H9 (cell line): ENCODE measurements at regions not wholly inside any gene's neighbourhood (a gene's known extent, or its start where the extent isn't known, plus 50 kb on each side); places are given as distances from the start of the nearest gene placed in this dataset.

ENCODE experiments used
- DNase-seq: peaks from one replicate; pipeline ENCODE4 v3.0.0-alpha.2; 2017
- H2AFZ ChIP-seq: one replicate; pipeline ENCODE4 v1.6.1; 2013; ENCODE audit warnings: mild to moderate bottlenecking, low read length, control low read depth, moderate library complexity
- H2AK5ac ChIP-seq: 2 replicates; pipeline ENCODE4 v1.6.1; 2013; ENCODE audit warnings: low read length, control low read depth, mixed read lengths; ENCODE audit not compliant: insufficient read length
- H2BK120ac ChIP-seq: one replicate; pipeline ENCODE4 v1.6.1; 2013; ENCODE audit warnings: low read depth, mild to moderate bottlenecking, low read length, control low read depth, inconsistent platforms; ENCODE audit not compliant: poor library complexity, severe bottlenecking
- H2BK12ac ChIP-seq: 2 replicates; pipeline ENCODE4 v1.6.1; 2013; ENCODE audit warnings: low read length, control low read depth, mixed read lengths, low read depth; ENCODE audit not compliant: insufficient read length
- H2BK15ac ChIP-seq: 2 replicates; pipeline ENCODE4 v1.6.1; 2013; ENCODE audit warnings: low read depth, low read length, control low read depth
- H2BK20ac ChIP-seq: one replicate; pipeline ENCODE4 v1.6.1; 2013; ENCODE audit warnings: low read depth, mild to moderate bottlenecking, low read length, control low read depth, inconsistent platforms; ENCODE audit not compliant: poor library complexity, severe bottlenecking
- H2BK5ac ChIP-seq: 2 replicates; pipeline ENCODE4 v1.6.1; 2013; ENCODE audit warnings: low read length, control low read depth, mixed read lengths; ENCODE audit not compliant: insufficient read length
- H3K14ac ChIP-seq: 2 replicates; pipeline ENCODE4 v1.6.1; 2013; ENCODE audit warnings: low read length, control low read depth; ENCODE audit not compliant: insufficient read depth
- H3K18ac ChIP-seq: 2 replicates; pipeline ENCODE4 v1.6.1; 2013; ENCODE audit warnings: low read depth, mild to moderate bottlenecking, mixed read lengths, low read length, control low read depth; ENCODE audit not compliant: insufficient read length
- H3K23ac ChIP-seq: 2 replicates; pipeline ENCODE4 v1.6.1; 2013; ENCODE audit warnings: low read length, control low read depth, mixed read lengths, low read depth; ENCODE audit not compliant: insufficient read length
- H3K23me2 ChIP-seq: 2 replicates; pipeline ENCODE4 v1.6.1; 2013; ENCODE audit warnings: low read depth, mild to moderate bottlenecking, mixed read lengths, low read length, control low read depth; ENCODE audit not compliant: insufficient read length, poor library complexity, severe bottlenecking
- H3K27ac ChIP-seq: 2 replicates; pipeline ENCODE4 v1.5.1; 2013; ENCODE audit warnings: low read length, control low read depth, mixed read lengths, low read depth; ENCODE audit not compliant: insufficient read length
- H3K27me3 ChIP-seq: 2 replicates; pipeline ENCODE4 v1.6.1; 2013; ENCODE audit warnings: low read length, control low read depth, inconsistent platforms; ENCODE audit not compliant: insufficient read depth
- H3K4ac ChIP-seq: 2 replicates; pipeline ENCODE4 v1.6.1; 2013; ENCODE audit warnings: low read depth, mild to moderate bottlenecking, control low read depth, inconsistent platforms, low read length, moderate library complexity
- H3K4me1 ChIP-seq: 2 replicates; pipeline ENCODE4 v1.6.1; 2013; ENCODE audit warnings: low read length, control low read depth, inconsistent platforms; ENCODE audit not compliant: insufficient read depth
- H3K4me2 ChIP-seq: 2 replicates; pipeline ENCODE4 v1.6.1; 2013; ENCODE audit warnings: low read length, control low read depth, mixed read lengths; ENCODE audit not compliant: insufficient read length, insufficient read depth
- H3K56ac ChIP-seq: 2 replicates; pipeline ENCODE4 v1.6.1; 2013; ENCODE audit warnings: low read depth, mild to moderate bottlenecking, mixed read lengths, low read length, control low read depth; ENCODE audit not compliant: insufficient read length
- H3K79me1 ChIP-seq: 2 replicates; pipeline ENCODE4 v1.6.1; 2013; ENCODE audit warnings: low read depth, mild to moderate bottlenecking, moderate library complexity, low read length, control low read depth, inconsistent platforms; ENCODE audit not compliant: insufficient read depth, poor library complexity, severe bottlenecking
- H3K79me2 ChIP-seq: 2 replicates; pipeline ENCODE4 v1.6.1; 2013; ENCODE audit warnings: low read length, control low read depth, inconsistent platforms; ENCODE audit not compliant: insufficient read depth
- H3K9ac ChIP-seq: 2 replicates; pipeline ENCODE4 v1.6.1; 2013; ENCODE audit warnings: low read length, control low read depth, mixed read lengths; ENCODE audit not compliant: insufficient read length; ENCODE audit errors: extremely low read depth
- H3K9me3 ChIP-seq: one replicate; pipeline ENCODE4 v1.6.1; 2013; ENCODE audit warnings: low read depth, low read length, inconsistent platforms; ENCODE audit not compliant: control insufficient read depth
- H3T11ph ChIP-seq: one replicate; pipeline ENCODE4 v1.6.1; 2013; ENCODE audit warnings: mild to moderate bottlenecking, low read length, control low read depth, inconsistent platforms
- H4K20me1 ChIP-seq: one replicate; pipeline ENCODE4 v1.6.1; 2013; ENCODE audit not compliant: control insufficient read depth, insufficient read length, insufficient read depth
- H4K5ac ChIP-seq: 2 replicates; pipeline ENCODE4 v1.6.1; 2013; ENCODE audit warnings: low read depth, mild to moderate bottlenecking, mixed read lengths, low read length, control low read depth; ENCODE audit not compliant: insufficient read length
- H4K8ac ChIP-seq: replicated peaks from 2 replicates; pipeline ENCODE4 v1.6.1; 2013; ENCODE audit warnings: low read length, control low read depth, mixed read lengths, low read depth; ENCODE audit not compliant: insufficient read length
- H4K91ac ChIP-seq: 2 replicates; pipeline ENCODE4 v1.6.1; 2013; ENCODE audit warnings: low read depth, mild to moderate bottlenecking, moderate library complexity, mixed read lengths, low read length, control low read depth; ENCODE audit not compliant: insufficient read length
- H3K27ac Mint-ChIP-seq, 3 experiments: 2 replicates in 2 of 3; 3 replicates in 1 of 3; pipeline ENCODE4 v1.8.0; 2020 to 2021; ENCODE audit warnings: mixed read lengths in 3 of 3, mild to moderate bottlenecking in 1 of 3, moderate library complexity in 1 of 3
- H3K27me3 Mint-ChIP-seq: 2 replicates; pipeline ENCODE4 v1.8.0; 2021; ENCODE audit warnings: low read depth, mild to moderate bottlenecking, moderate library complexity, mixed read lengths
- H3K36me3 Mint-ChIP-seq, 3 experiments: 2 replicates in 2 of 3; 3 replicates in 1 of 3; pipeline ENCODE4 v1.8.0; 2020 to 2021; ENCODE audit warnings: low read depth in 3 of 3, mixed read lengths in 3 of 3; ENCODE audit not compliant: insufficient read depth in 1 of 3
- H3K4me1 Mint-ChIP-seq, 2 experiments: 2 replicates each; pipeline ENCODE4 v1.8.0; 2020; ENCODE audit warnings: mixed read lengths in 2 of 2
- H3K4me3 Mint-ChIP-seq, 2 experiments: 2 replicates in 1 of 2; 3 replicates in 1 of 2; pipeline ENCODE4 v1.8.0; 2020 to 2021; ENCODE audit warnings: mild to moderate bottlenecking in 2 of 2, mixed read lengths in 2 of 2, moderate library complexity in 1 of 2
- H3K9me3 Mint-ChIP-seq, 2 experiments: 2 replicates in 1 of 2; 3 replicates in 1 of 2; pipeline ENCODE4 v1.8.0; 2020; ENCODE audit warnings: mild to moderate bottlenecking in 2 of 2, mixed read lengths in 2 of 2, moderate library complexity in 1 of 2
- CTCF ChIP-seq: fragments of 200-600 bp; sonication (generic); conservative IDR thresholded peaks from 3 replicates; pipeline ENCODE4 v1.8.0; 2021; ENCODE audit warnings: antibody characterized with exemption, mild to moderate bottlenecking
- WGBS: extraction: QIAGEN DNeasy Blood & Tissue Kit; methylation state at CpG from one replicate; pipeline ENCODE4 v1.1.7; 2013; ENCODE audit warnings: missing lambda C conversion rate, low lambda C conversion rate, mixed read lengths; ENCODE audit not compliant: insufficient read length; ENCODE audit errors: extremely low coverage; 5-methylcytosine and 5-hydroxymethylcytosine counted together

GRCh38 chr15:62922514-62922913, 120.0 kb upstream of the TPM1 start:
- Histone ChIP-seq H2BK20ac (no peak overlapping the region), H3T11ph (no peak overlapping the region), H2BK5ac (no peak overlapping the region), H2BK120ac (no peak overlapping the region), H3K79me1 (no peaks in the 10 kb centered on the region), H3K23me2 (no peaks in the 10 kb centered on the region), H4K20me1 (no peaks in the 10 kb centered on the region), H2AK5ac (no peak overlapping the region), H3K18ac (no peak overlapping the region), H3K4me2 (no peak overlapping the region), H4K91ac (no peak overlapping the region), H4K5ac (no peak overlapping the region), H4K8ac (no peak overlapping the region), H2AFZ (no peak overlapping the region), H3K79me2 (no peaks in the 10 kb centered on the region), H3K9me3 (no peaks in the 10 kb centered on the region), H3K23ac (no peak overlapping the region), H2BK15ac (no peak overlapping the region), H3K56ac (no peak overlapping the region), H3K27ac (no peak overlapping the region), H3K4me1 (no peaks in the 10 kb centered on the region), H2BK12ac (no peak overlapping the region), H3K14ac (no peak overlapping the region), H3K27me3 (no peaks in the 10 kb centered on the region), H3K4ac (no peak overlapping the region), H3K9ac (no peak overlapping the region)
- H3K4me3 Mint-ChIP-seq, result no peak overlapping the region
- H3K9me3 Mint-ChIP-seq, result no peaks in the 10 kb centered on the region
- no CpG with 5 or more reads among the region's 3 CpGs for WGBS
- DNase-seq, result no peak
- no peaks in the 10 kb centered on the region for H3K27me3 Mint-ChIP-seq
- H3K27ac Mint-ChIP-seq, result no peak overlapping the region
- no peak for TF ChIP-seq CTCF
- 0 out of 7 replicates have a peak, but pooled peaks cover 0 to 4% (median 0%) of the 10 kb centered on the region in 3 experiments for H3K36me3 Mint-ChIP-seq
- peaks cover 0 to 6% of the 10 kb centered on the region in 2 experiments; a peak in 1 of 4 replicates for H3K4me1 Mint-ChIP-seq
